Cardiac fibroblast (primary cell): ENCODE measurements at regions not wholly inside any gene's neighbourhood (a gene's known extent, or its start where the extent isn't known, plus 50 kb on each side); places are given as distances from the start of the nearest gene placed in this dataset.

Experiments
- DNase-seq, 2 donors: peaks; one replicate each; pipeline versions ENCODE4 v3.0.0 to v3.0.0-alpha.2; 2010; ENCODE audit warnings: low read depth in 2 of 2
- H3K4me3 ChIP-seq, 2 donors: replicated peaks in 1 of 2; 1 replicate in 1 of 2; 2 replicates in 1 of 2; pipeline ENCODE4 v1.5.1; 2011; ENCODE audit warnings: low read depth in 2 of 2, low read length in 2 of 2, mild to moderate bottlenecking in 2 of 2, moderate library complexity in 1 of 2
- CTCF ChIP-seq: IDR thresholded peaks from one replicate; pipeline ENCODE4 v1.5.1; 2011; ENCODE audit warnings: low read depth, mild to moderate bottlenecking, low read length, inconsistent platforms

DNA sequence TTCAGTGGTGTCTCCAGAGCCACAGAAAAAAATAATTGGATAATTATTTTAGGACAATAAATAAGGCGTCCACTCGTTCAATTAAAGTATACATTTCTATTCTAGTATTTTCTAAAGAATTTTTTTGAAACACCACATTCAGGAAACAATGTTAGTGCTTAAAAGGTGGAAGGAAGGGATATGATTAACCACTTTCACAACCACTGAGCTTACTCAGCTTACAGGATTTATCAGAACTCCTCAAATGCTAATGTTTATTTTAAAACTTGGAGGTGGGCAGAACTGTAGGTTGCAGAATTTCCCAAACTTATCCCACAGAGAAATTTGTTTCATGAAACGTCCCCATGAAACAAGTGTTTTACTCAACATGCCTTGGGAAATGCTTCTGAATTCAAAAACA is 54.3 kb upstream of the MAGEB2 start:
- peak in 1 of 2 donors; percentile 2 for DNase-seq
- no peak for TF ChIP-seq CTCF
- no peak overlapping the region for H3K4me3 ChIP-seq
